ENCODE measurements at regions not wholly inside any gene's neighbourhood (a gene's known extent, or its start where the extent isn't known, plus 50 kb on each side); places are given as distances from the start of the nearest gene placed in this dataset.
"Not testable (repeated sequence)": the region's sequence is repeated elsewhere in the genome, so short reads cannot be mapped to it uniquely, and the experiment has no call there.

DNA sequence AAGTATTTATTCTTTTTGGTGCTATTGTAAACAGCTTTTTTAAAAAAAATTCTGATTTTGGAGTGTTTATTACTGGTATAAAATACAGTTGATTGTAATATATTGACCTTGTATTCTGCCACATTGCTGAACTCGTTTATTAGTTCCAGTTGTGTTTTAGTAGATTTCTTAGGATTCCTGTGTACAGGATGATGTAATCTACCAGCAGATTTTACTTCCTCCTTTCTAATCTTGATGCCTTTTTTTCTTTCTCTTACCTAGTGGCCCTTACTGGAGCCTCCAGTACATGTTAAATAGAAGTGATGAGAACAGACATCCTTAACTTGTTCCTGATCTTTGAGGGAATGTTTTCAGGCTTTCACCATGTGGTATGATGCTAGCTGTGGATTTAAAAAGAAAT, 70.4 kb upstream of the KY start:
- H3K4me3 ChIP-seq (ENCODE audit: low read length in 3 of 3), result no peak overlapping the region
- H3K36me3 ChIP-seq (ENCODE audit: control insufficient read depth in 3 of 3, insufficient read depth in 3 of 3, low read length in 3 of 3), result no peaks in the 10 kb centered on the region
- H3K9ac ChIP-seq (ENCODE audit: low read depth in 1 of 3, low read length in 3 of 3), result no peak overlapping the region
- no peaks in the 10 kb centered on the region for H3K9me3 ChIP-seq (ENCODE audit: control insufficient read depth in 3 of 3, low read length in 3 of 3)
- peaks cover 24 to 33% (median 27%) of the 10 kb centered on the region in 3 donors for H3K4me1 ChIP-seq (ENCODE audit: control insufficient read depth in 3 of 3, insufficient read depth in 3 of 3, low read length in 3 of 3)
- no peak overlapping the region for H3K27ac ChIP-seq (ENCODE audit: low read depth, low read length)
- H3K27me3 ChIP-seq (ENCODE audit: control insufficient read depth in 3 of 3, insufficient read depth in 3 of 3, low read length in 3 of 3), result no peaks in the 10 kb centered on the region

DNA sequence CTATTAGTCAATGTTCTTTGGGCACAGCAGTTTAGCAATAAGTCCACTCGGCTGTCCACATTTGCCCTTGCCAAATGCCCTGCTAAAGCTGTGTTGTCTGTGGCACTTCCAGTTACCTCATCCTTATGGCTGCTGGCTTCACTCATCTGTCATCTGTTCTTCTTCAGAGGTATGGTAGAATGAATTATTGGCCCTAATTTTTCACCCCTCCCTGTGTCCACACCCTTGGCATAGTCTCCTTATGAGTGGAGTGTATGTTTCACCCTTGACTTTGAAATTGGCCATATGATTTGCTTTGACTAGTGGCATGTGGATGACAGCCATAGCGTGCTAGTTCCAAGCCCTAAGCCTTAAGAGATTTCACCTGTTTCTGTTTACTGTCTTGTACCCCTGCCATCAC, 72.1 kb upstream of the EPHB1 start:
- H3K27ac ChIP-seq (ENCODE audit: low read depth, low read length), result peak overlapping the region; percentile 38
- H3K27me3 ChIP-seq (ENCODE audit: control insufficient read depth in 3 of 3, insufficient read depth in 3 of 3, low read length in 3 of 3), result no peaks in the 10 kb centered on the region
- H3K36me3 ChIP-seq (ENCODE audit: control insufficient read depth in 3 of 3, insufficient read depth in 3 of 3, low read length in 3 of 3), result no peaks in the 10 kb centered on the region
- peaks cover 36 to 48% (median 40%) of the 10 kb centered on the region in 3 donors for H3K4me1 ChIP-seq (ENCODE audit: control insufficient read depth in 3 of 3, insufficient read depth in 3 of 3, low read length in 3 of 3)
- H3K4me3 ChIP-seq (ENCODE audit: low read length in 3 of 3), result no peak overlapping the region
- no peaks in the 10 kb centered on the region for H3K9me3 ChIP-seq (ENCODE audit: control insufficient read depth in 3 of 3, low read length in 3 of 3)
- no peak overlapping the region for H3K9ac ChIP-seq (ENCODE audit: low read depth in 1 of 3, low read length in 3 of 3)

DNA sequence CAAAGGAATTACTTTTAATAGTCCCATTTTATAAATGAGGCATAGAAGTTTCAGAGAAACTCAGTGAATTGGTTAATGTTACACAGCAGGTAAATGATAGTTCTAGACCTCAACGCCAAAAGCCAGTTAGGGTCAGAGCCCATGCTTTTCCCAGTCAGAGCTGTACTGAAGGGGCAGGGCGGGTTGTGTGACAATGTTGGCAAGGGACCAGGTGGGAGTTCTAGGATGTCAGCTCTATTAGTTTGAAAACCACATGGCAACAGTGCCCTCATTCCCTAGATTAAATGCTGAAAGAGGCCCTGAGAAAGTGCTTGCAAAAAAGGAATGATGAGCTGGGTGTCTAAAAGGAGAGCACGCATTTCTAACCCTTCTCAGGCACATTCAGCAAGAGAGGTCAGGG, 65.4 kb upstream of the EPHB1 start:
- Histone ChIP-seq H3K36me3 (ENCODE audit: control insufficient read depth in 3 of 3, insufficient read depth in 3 of 3, low read length in 3 of 3) (no peaks in the 10 kb centered on the region), H3K27me3 (ENCODE audit: control insufficient read depth in 3 of 3, insufficient read depth in 3 of 3, low read length in 3 of 3) (no peaks in the 10 kb centered on the region), H3K9ac (ENCODE audit: low read depth in 1 of 3, low read length in 3 of 3) (no peak overlapping the region), H3K4me1 (ENCODE audit: control insufficient read depth in 3 of 3, insufficient read depth in 3 of 3, low read length in 3 of 3) (peaks cover 20 to 29% (median 24%) of the 10 kb centered on the region in 3 donors), H3K4me3 (ENCODE audit: low read length in 3 of 3) (no peak overlapping the region), H3K27ac (ENCODE audit: low read depth, low read length) (no peak overlapping the region), H3K9me3 (ENCODE audit: control insufficient read depth in 3 of 3, low read length in 3 of 3) (no peaks in the 10 kb centered on the region)

GRCh38 chr3:134737516-134737915, 57.5 kb upstream of the EPHB1 start:
- H3K27me3 ChIP-seq (ENCODE audit: control insufficient read depth in 3 of 3, insufficient read depth in 3 of 3, low read length in 3 of 3), result no peaks in the 10 kb centered on the region
- H3K9ac ChIP-seq (ENCODE audit: low read depth in 1 of 3, low read length in 3 of 3), result no peak overlapping the region
- H3K27ac ChIP-seq (ENCODE audit: low read depth, low read length), result no peak overlapping the region
- H3K9me3 ChIP-seq (ENCODE audit: control insufficient read depth in 3 of 3, low read length in 3 of 3), result no peaks in the 10 kb centered on the region
- no peak overlapping the region for H3K4me3 ChIP-seq (ENCODE audit: low read length in 3 of 3)
- H3K4me1 ChIP-seq (ENCODE audit: control insufficient read depth in 3 of 3, insufficient read depth in 3 of 3, low read length in 3 of 3), result no peaks in the 10 kb centered on the region
- no peaks in the 10 kb centered on the region for H3K36me3 ChIP-seq (ENCODE audit: control insufficient read depth in 3 of 3, insufficient read depth in 3 of 3, low read length in 3 of 3)

- not testable (repeated sequence) for H3K27me3 ChIP-seq (ENCODE audit: control insufficient read depth in 3 of 3, insufficient read depth in 3 of 3, low read length in 3 of 3); H3K27ac ChIP-seq (ENCODE audit: low read depth, low read length); H3K9me3 ChIP-seq (ENCODE audit: control insufficient read depth in 3 of 3, low read length in 3 of 3)
Observed at GRCh38 chr3:134740077-134740476, 55.0 kb upstream of the EPHB1 start.

GRCh38 chr3:134742202-134742601, 52.9 kb upstream of the EPHB1 start:
- H3K36me3 ChIP-seq (ENCODE audit: control insufficient read depth in 3 of 3, insufficient read depth in 3 of 3, low read length in 3 of 3), result no peaks in the 10 kb centered on the region
- no peaks in the 10 kb centered on the region for H3K4me1 ChIP-seq (ENCODE audit: control insufficient read depth in 3 of 3, insufficient read depth in 3 of 3, low read length in 3 of 3)
- no peak overlapping the region for H3K9ac ChIP-seq (ENCODE audit: low read depth in 1 of 3, low read length in 3 of 3)
- H3K9me3 ChIP-seq (ENCODE audit: control insufficient read depth in 3 of 3, low read length in 3 of 3), result no peaks in the 10 kb centered on the region
- no peak overlapping the region for H3K27ac ChIP-seq (ENCODE audit: low read depth, low read length)
- no peaks in the 10 kb centered on the region for H3K27me3 ChIP-seq (ENCODE audit: control insufficient read depth in 3 of 3, insufficient read depth in 3 of 3, low read length in 3 of 3)
- no peak overlapping the region for H3K4me3 ChIP-seq (ENCODE audit: low read length in 3 of 3)

More at GRCh38 chr3:134740077-134740476, 55.0 kb upstream of the EPHB1 start:
- not testable (repeated sequence) for H3K9ac ChIP-seq (ENCODE audit: low read depth in 1 of 3, low read length in 3 of 3); H3K36me3 ChIP-seq (ENCODE audit: control insufficient read depth in 3 of 3, insufficient read depth in 3 of 3, low read length in 3 of 3); H3K4me3 ChIP-seq (ENCODE audit: low read length in 3 of 3); H3K4me1 ChIP-seq (ENCODE audit: control insufficient read depth in 3 of 3, insufficient read depth in 3 of 3, low read length in 3 of 3)

DNA sequence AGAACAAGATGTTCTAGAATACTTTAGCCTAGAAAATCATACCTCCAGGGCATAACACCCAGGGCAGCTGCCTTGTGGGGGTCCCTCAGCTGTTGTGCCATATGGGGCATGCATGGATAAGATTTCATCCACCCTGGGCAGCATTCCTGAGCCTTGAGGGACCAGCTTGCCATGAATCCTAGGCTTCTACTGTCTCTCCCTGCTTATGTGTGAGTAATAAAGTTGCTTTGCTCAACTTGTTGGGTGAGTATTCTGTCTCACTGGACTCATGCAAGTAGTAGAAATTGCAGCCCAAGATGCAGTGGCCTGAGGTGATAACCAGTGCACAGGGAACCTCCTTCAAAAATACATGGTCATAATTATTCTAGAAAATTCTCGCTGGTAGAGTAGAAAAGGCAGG, 52.1 kb upstream of the EPHB1 start:
- Histone ChIP-seq H3K9ac (ENCODE audit: low read depth in 1 of 3, low read length in 3 of 3) (no peak overlapping the region), H3K27ac (ENCODE audit: low read depth, low read length) (no peak overlapping the region), H3K9me3 (ENCODE audit: control insufficient read depth in 3 of 3, low read length in 3 of 3) (no peaks in the 10 kb centered on the region), H3K4me1 (ENCODE audit: control insufficient read depth in 3 of 3, insufficient read depth in 3 of 3, low read length in 3 of 3) (no peaks in the 10 kb centered on the region), H3K4me3 (ENCODE audit: low read length in 3 of 3) (no peak overlapping the region), H3K27me3 (ENCODE audit: control insufficient read depth in 3 of 3, insufficient read depth in 3 of 3, low read length in 3 of 3) (no peaks in the 10 kb centered on the region), H3K36me3 (ENCODE audit: control insufficient read depth in 3 of 3, insufficient read depth in 3 of 3, low read length in 3 of 3) (no peaks in the 10 kb centered on the region)
